ENCODE measurements at regions not wholly inside any gene's neighbourhood (a gene's known extent, or its start where the extent isn't known, plus 50 kb on each side); places are given as distances from the start of the nearest gene placed in this dataset.

DNA sequence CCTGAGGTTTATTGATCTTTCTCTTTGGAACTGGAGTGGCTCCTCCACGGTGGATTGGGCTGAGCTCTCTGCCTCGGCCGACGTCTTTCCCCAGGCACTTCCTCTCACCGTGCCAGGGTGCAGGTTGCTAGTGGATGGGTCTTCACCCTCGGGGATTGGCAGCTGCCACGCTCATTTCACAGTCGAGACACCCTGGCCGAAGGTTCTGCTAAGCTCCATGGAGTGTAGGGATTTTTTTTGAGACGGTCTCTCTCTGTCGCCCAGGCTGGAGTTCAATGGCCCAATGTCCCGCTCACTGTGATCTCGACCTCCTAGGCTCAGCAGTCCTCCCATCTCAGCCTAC lies 280.8 kb downstream of the SEC14L1 start:
- TF ChIP-seq POLR2A (IDR thresholded peaks at IDR 0.05) (no peak), POLR2AphosphoS5 (IDR thresholded peaks at IDR 0.05; ENCODE audit: insufficient read depth in 1 of 2, low read depth in 1 of 2) (no peak)
- TF ChIP-seq, protein P1, sequence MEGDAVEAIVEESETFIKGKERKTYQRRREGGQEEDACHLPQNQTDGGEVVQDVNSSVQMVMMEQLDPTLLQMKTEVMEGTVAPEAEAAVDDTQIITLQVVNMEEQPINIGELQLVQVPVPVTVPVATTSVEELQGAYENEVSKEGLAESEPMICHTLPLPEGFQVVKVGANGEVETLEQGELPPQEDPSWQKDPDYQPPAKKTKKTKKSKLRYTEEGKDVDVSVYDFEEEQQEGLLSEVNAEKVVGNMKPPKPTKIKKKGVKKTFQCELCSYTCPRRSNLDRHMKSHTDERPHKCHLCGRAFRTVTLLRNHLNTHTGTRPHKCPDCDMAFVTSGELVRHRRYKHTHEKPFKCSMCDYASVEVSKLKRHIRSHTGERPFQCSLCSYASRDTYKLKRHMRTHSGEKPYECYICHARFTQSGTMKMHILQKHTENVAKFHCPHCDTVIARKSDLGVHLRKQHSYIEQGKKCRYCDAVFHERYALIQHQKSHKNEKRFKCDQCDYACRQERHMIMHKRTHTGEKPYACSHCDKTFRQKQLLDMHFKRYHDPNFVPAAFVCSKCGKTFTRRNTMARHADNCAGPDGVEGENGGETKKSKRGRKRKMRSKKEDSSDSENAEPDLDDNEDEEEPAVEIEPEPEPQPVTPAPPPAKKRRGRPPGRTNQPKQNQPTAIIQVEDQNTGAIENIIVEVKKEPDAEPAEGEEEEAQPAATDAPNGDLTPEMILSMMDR (IDR thresholded peaks at IDR 0.05), result no peak
- Histone ChIP-seq H3K4me3 (peak overlapping the region in 1 of 2 donors; percentile 12), H3K27ac (peak overlapping the region; percentile 98), H3K4me1 (peaks cover 81% of the 10 kb centered on the region), H3K9me3 (no peaks in the 10 kb centered on the region), H3K36me3 (no peaks in the 10 kb centered on the region), H3K27me3 (no peaks in the 10 kb centered on the region)
- intact Hi-C loops (cut with DNase I), result loop anchor here (5.0 kb wide), 1 partner anchor 44 kb away; no protein-coding TSS in a partner anchor
- DNase-seq (ENCODE audit: extremely low spot score in 2 of 2), result no peak

DNA sequence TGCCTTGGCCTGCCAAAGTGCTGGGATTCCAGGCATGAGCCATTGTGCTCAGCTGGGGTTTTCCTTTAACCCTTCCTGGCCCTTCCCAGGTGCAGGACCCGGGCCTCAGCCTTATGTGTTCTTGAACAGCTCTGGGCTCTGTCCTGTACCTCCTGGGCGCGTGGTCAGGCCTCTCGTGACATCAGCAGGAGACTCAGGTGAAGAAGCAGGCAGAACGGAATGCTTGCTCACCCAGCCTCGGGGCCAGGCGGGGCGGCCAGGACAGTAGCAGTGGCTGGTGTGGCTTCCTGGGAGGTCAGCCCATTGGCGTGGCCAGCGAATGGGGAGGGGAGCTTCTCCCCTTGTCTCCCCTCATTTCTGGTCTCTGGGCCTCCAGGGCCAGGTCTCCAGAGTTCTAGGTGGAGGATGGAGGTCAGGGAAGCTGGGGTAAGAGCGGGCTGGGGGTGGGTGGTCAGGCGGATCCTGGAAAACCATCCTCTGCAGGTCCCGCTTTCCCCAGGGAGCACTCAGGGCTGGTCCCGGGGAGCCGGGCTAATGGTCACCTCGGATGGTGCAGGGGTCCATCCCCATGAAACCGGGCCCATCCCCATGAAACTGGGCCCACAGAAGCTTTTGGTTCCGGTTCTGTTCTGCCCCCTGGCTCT lies 281.5 kb downstream of the SEC14L1 start:
- no peak for DNase-seq (ENCODE audit: extremely low spot score in 2 of 2)
- TF ChIP-seq POLR2AphosphoS5 (IDR thresholded peaks at IDR 0.05; ENCODE audit: insufficient read depth in 1 of 2, low read depth in 1 of 2), result no peak
- TF ChIP-seq POLR2A (IDR thresholded peaks at IDR 0.05), result no peak
- TF ChIP-seq, protein P1 (IDR thresholded peaks at IDR 0.05), result no peak
- H3K9me3 ChIP-seq, result no peaks in the 10 kb centered on the region
- peak overlapping the region; percentile 98 for H3K27ac ChIP-seq
- no peaks in the 10 kb centered on the region for H3K36me3 ChIP-seq
- H3K4me3 ChIP-seq, result no peak overlapping the region
- peaks cover 88% of the 10 kb centered on the region for H3K4me1 ChIP-seq
- H3K27me3 ChIP-seq, result no peaks in the 10 kb centered on the region
- intact Hi-C loops (cut with DNase I), result loop anchor here (5.0 kb wide), 1 partner anchor 45 kb away; no protein-coding TSS in a partner anchor

DNA sequence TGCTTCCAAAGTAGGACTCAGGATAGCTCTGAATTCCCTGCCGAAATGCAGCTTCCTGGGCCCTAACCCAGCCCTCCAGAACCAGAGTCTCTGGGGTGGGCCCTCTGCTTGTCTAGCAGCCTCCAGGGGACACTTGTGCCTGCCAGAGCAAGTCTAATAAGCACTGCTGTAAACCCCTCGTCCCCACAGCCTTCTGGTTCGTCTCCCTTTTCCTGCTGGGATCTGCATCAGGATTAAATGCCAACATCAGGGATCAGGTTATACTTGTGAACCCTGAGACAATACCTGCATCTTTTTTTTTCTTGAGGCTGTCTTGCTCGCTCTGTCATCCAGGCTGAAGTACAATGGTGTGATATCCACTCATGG lies 282.0 kb downstream of the SEC14L1 start:
- peaks cover 93% of the 10 kb centered on the region for H3K4me1 ChIP-seq
- H3K4me3 ChIP-seq, result no peak overlapping the region
- TF ChIP-seq POLR2AphosphoS5 (IDR thresholded peaks at IDR 0.05; ENCODE audit: insufficient read depth in 1 of 2, low read depth in 1 of 2), result no peak
- TF ChIP-seq POLR2A (IDR thresholded peaks at IDR 0.05), result no peak
- TF ChIP-seq, protein P1 (IDR thresholded peaks at IDR 0.05), result no peak
- no peaks in the 10 kb centered on the region for H3K36me3 ChIP-seq
- H3K27ac ChIP-seq, result peak overlapping the region; percentile 98
- no peak for DNase-seq (ENCODE audit: extremely low spot score in 2 of 2)
- H3K27me3 ChIP-seq, result no peaks in the 10 kb centered on the region
- H3K9me3 ChIP-seq, result no peaks in the 10 kb centered on the region
- intact Hi-C loops (cut with DNase I), result loop anchor here (5.0 kb wide), 1 partner anchor 45 kb away; no protein-coding TSS in a partner anchor

DNA sequence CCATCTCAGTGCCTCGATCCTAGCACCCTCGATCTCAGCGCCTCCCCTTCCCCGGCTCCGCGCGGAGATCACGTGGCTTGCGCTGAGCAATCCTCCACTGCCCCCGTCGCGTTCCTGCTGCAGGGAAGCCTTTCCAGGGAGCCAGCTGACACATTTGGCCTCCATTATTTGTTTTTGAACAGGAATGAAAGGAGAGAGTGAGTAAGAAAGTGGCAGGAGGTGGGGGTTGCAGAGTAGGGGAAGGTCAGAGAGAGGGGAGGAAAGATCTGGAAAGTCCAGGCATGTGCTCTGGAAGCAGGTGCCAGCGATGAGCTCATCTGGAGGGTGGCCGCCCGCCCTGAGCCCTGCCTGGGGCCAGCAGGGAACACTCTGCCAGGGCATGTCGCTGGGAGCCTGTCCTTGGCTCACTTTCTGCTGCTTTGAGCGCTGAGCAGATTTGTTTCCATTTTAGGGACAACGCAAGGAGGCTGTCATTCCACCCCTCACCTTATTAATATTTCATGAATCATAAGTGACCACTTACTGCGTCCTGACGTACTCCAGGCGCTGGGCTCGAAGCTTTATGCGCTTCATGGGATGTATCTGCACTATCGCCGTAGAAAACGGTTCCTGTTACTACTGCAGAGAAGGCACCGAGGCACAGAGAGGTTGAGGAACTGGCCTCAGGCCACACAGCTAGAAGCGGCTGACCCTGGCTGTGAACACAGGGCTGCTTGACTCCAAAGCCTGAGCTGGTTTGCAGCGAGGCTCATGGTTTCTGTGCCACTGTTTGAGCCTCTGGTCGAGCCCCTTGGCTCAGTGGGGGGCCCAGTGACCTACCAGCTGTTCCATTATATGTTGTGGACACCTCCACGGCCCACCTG lies 283.1 kb downstream of the SEC14L1 start:
- Histone ChIP-seq H3K36me3 (no peaks in the 10 kb centered on the region), H3K4me1 (peaks cover 100% of the 10 kb centered on the region), H3K27me3 (no peaks in the 10 kb centered on the region), H3K9me3 (no peaks in the 10 kb centered on the region), H3K4me3 (peak overlapping the region in 1 of 2 donors; percentile 19), H3K27ac (peak overlapping the region; percentile 98)
- TF ChIP-seq, protein P1 (IDR thresholded peaks at IDR 0.05), result no peak
- TF ChIP-seq POLR2AphosphoS5 (IDR thresholded peaks at IDR 0.05; ENCODE audit: insufficient read depth in 1 of 2, low read depth in 1 of 2) (peak; percentile 97), POLR2A (IDR thresholded peaks at IDR 0.05) (peak in 1 of 2 donors; percentile 30)
- intact Hi-C loops (cut with DNase I), result loop anchor here (5.0 kb wide), 1 partner anchor 47 kb away; no protein-coding TSS in a partner anchor
- DNase-seq (ENCODE audit: extremely low spot score in 2 of 2), result peak in 1 of 2 donors; percentile 99

All from vagina (tissue), 2 donors.